ENCODE measurements at regions not wholly inside any gene's neighbourhood (a gene's known extent, or its start where the extent isn't known, plus 50 kb on each side); places are given as distances from the start of the nearest gene placed in this dataset.

DNA sequence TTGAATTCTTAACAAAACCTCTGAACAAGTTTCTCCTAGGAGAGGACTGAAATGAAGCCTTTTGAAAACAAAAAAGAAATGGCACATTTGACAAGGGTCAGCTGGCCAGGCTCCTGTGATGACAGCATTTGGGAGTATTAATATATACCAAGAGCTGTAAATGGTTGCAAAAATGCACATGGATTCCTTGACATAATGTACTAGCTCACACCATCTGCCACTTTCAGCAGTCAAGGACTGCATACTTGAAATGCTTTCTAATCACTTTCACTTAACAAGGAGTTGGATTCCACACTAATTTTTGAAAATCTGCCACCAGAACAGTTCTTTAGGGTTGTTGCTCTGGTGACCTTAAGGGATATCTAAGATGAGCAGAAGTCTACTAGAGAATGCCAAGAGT, 236.7 kb upstream of the TOX3 start (continued):
- TF ChIP-seq ZNF124 (CRISPR knock-in tag; IDR thresholded peaks at IDR 0.05) (no peak), ZSCAN21 (CRISPR knock-in tag; IDR thresholded peaks at IDR 0.05; ENCODE audit: borderline replicate concordance) (no peak), NFE2L2 (IDR thresholded peaks at IDR 0.05; ENCODE audit: low read length) (no peak)

DNA sequence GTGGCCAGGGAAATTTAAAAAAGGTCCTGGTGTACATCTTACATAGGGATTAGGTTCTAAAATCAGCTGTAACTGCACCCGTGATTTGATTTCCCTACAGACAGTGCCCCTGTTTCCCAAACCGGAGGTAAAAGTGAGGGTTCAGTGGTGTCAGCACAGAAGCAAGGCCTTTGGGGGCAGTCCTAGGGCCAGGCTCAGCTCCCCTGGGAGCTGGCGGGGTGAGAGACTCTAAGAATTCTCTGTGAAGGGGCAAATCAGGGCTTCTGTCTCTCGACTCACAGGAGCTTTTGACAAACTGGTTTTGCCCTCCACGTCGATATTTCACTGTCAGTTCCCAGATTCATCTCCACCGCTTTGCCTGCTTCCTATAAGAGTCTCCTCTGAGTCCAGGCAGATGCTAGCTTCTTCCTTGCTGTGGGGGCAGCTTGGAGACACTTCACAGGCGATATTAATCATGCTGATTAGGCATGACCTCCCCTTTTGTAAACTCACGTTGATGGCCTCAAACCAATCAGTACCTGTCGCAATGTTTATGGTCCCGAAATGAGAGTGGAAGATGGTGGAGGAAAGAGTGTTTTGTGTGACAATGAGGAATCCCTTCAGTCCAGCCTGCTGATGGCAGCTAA, 234.2 kb upstream of the TOX3 start:
- Histone ChIP-seq H2AFZ (ENCODE audit: low read length) (no peak overlapping the region), H3K4me3 (replicated peaks in 1 of 3; ENCODE audit: insufficient read depth in 1 of 3, low read depth in 2 of 3, low read length in 3 of 3) (no peak overlapping the region), H3K9me3 (ENCODE audit: low read length) (no peaks in the 10 kb centered on the region), H3K79me2 (ENCODE audit: insufficient read depth, low read length) (no peaks in the 10 kb centered on the region), H3K27me3 (ENCODE audit: control insufficient read depth in 1 of 2, insufficient read depth in 2 of 2, low read length in 2 of 2) (peaks cover 0 to 4% of the 10 kb centered on the region in 2 experiments; a peak in 2 of 5 replicates), H3K27ac (ENCODE audit: extremely low read length, insufficient read depth, low read length) (no peak overlapping the region), H3K36me3 (replicated peaks in 1 of 2; ENCODE audit: control insufficient read depth in 1 of 2, insufficient read depth in 2 of 2, low read length in 2 of 2) (no peaks in the 10 kb centered on the region), H3K4me2 (ENCODE audit: low read depth, low read length) (no peak overlapping the region), H3K9ac (ENCODE audit: insufficient read depth, low read depth, low read length) (no peak overlapping the region), H4K20me1 (ENCODE audit: insufficient read depth, low read length) (no peaks in the 10 kb centered on the region), H3K4me1 (ENCODE audit: insufficient read depth, low read length) (no peaks in the 10 kb centered on the region)
- WGBS (ENCODE audit: low lambda C conversion rate): 29% methylated on average over 9 of the region's 11 CpGs
- ChIA-PET POLR2A (no interaction called here), CTCF (ENCODE audit: low intra/inter-chr PET ratio, low total read pairs) (no interaction called here)
- BruUV-seq (replicated peaks): no TSS peak
- no peak for ATAC-seq
- no peak for FAIRE-seq
- in situ Hi-C loops (cut with HindIII; ENCODE audit: extremely low pct_ligation_motif_present, low pct_unique_long_range_greater_than_20kb): no loop called here
- intact Hi-C loops (cut with micrococcal nuclease; ENCODE audit: unreplicated experiment): no loop called here
- DNase-seq (ENCODE audit: low spot score): no peak
- TF ChIP-seq AGO2 (optimal IDR thresholded peaks at IDR 0.05; ENCODE audit: low read depth, low read length) (no peak), CCDC6 (CRISPR knock-in tag; IDR thresholded peaks at IDR 0.05) (no peak), CREB1 (IDR thresholded peaks at IDR 0.05) (no peak), CREB1 (CRISPR knock-in tag; IDR thresholded peaks at IDR 0.05) (no peak), ZNF30 (CRISPR knock-in tag; IDR thresholded peaks at IDR 0.05) (no peak)
- TF ChIP-seq, protein P1, sequence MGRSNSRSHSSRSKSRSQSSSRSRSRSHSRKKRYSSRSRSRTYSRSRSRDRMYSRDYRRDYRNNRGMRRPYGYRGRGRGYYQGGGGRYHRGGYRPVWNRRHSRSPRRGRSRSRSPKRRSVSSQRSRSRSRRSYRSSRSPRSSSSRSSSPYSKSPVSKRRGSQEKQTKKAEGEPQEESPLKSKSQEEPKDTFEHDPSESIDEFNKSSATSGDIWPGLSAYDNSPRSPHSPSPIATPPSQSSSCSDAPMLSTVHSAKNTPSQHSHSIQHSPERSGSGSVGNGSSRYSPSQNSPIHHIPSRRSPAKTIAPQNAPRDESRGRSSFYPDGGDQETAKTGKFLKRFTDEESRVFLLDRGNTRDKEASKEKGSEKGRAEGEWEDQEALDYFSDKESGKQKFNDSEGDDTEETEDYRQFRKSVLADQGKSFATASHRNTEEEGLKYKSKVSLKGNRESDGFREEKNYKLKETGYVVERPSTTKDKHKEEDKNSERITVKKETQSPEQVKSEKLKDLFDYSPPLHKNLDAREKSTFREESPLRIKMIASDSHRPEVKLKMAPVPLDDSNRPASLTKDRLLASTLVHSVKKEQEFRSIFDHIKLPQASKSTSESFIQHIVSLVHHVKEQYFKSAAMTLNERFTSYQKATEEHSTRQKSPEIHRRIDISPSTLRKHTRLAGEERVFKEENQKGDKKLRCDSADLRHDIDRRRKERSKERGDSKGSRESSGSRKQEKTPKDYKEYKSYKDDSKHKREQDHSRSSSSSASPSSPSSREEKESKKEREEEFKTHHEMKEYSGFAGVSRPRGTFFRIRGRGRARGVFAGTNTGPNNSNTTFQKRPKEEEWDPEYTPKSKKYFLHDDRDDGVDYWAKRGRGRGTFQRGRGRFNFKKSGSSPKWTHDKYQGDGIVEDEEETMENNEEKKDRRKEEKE (IDR thresholded peaks at IDR 0.05): no peak
